GM12878 (cell line): ENCODE measurements at regions not wholly inside any gene's neighbourhood (a gene's known extent, or its start where the extent isn't known, plus 50 kb on each side); places are given as distances from the start of the nearest gene placed in this dataset.

ENCODE experiments used
- ATAC-seq: fragments of 200-7000 bp; cut with Tn5 transposase; 3 replicates; pipeline ENCODE4 v1.9.1; 2020; ENCODE audit warnings: mild to moderate bottlenecking, moderate library complexity
- BruUV-seq: library from RNA; stranded (reverse); fragments of 400-500 nt; replicated peaks from 2 replicates; lab custom pipeline; 2021; lab: Mats Ljungman, UMichigan
- CTCF ChIA-PET: fragments of 300-600 bp; sonication (Branson Sonifier 250); formaldehyde crosslinking; extraction: SDS; loops from one replicate; lab custom pipeline; 2021; ENCODE audit warnings: inconsistent platforms; lab: Yijun Ruan, JAX
- POLR2A ChIA-PET: fragments of 350-600 bp; formaldehyde crosslinking; extraction: SDS; loops from one replicate; lab custom pipeline; 2021; ENCODE audit warnings: inconsistent platforms; lab: Charles Lee
- RAD21 ChIA-PET: fragments of 300-600 bp; sonication (Branson Sonifier 250); formaldehyde crosslinking; loops from one replicate; lab custom pipeline; 2023; ENCODE audit warnings: antibody characterized with exemption; ENCODE audit not compliant: unreplicated experiment; lab: Charles Lee
- SMC1A ChIA-PET: fragments of 300-600 bp; sonication (Branson Sonifier 250); formaldehyde crosslinking; loops from one replicate; lab custom pipeline; 2023; ENCODE audit not compliant: unreplicated experiment, uncharacterized antibody; lab: Charles Lee
- DNase-seq: peaks from one replicate; pipeline ENCODE4 v3.0.0-alpha.2; 2011; ENCODE audit warnings: low read depth, low spot score
- FAIRE-seq: peaks from 3 replicates; lab custom pipeline; 2011; peaks lifted over from hg19 to GRCh38; lab: Jason Lieb, UNC
- H2AFZ ChIP-seq: 2 replicates; pipeline ENCODE4 v1.6.0; 2011; ENCODE audit warnings: low read depth, low read length, control low read depth; ENCODE audit not compliant: control insufficient read depth
- H3K27ac ChIP-seq: 2 replicates; pipeline ENCODE4 v1.5.1; 2011; ENCODE audit warnings: control low read depth; ENCODE audit not compliant: control insufficient read depth, insufficient read depth
- H3K27me3 ChIP-seq, 2 experiments: replicated peaks in 1 of 2; 2 replicates each; pipeline versions ENCODE4 v1.6.0 to v1.6.1; 2011; ENCODE audit warnings: low read length in 1 of 2; ENCODE audit not compliant: control insufficient read depth in 2 of 2, insufficient read depth in 2 of 2
- H3K36me3 ChIP-seq, 2 experiments: 2 replicates each; pipeline ENCODE4 v1.5.1; 2011; ENCODE audit warnings: low read length in 1 of 2; ENCODE audit not compliant: control insufficient read depth in 2 of 2, insufficient read depth in 2 of 2
- H3K4me1 ChIP-seq: 2 replicates; pipeline ENCODE4 v1.6.1; 2011; ENCODE audit warnings: mild to moderate bottlenecking, low read length, moderate library complexity, mixed read lengths; ENCODE audit not compliant: control insufficient read depth, insufficient read depth
- H3K4me2 ChIP-seq: 2 replicates; pipeline ENCODE4 v1.6.0; 2011; ENCODE audit warnings: control low read depth; ENCODE audit not compliant: control insufficient read depth, insufficient read depth
- H3K4me3 ChIP-seq: fragments of 200-600 bp; sonication (generic); 2 replicates; pipeline ENCODE4 v1.5.1; 2016
- H3K79me2 ChIP-seq: 2 replicates; pipeline ENCODE4 v1.6.0; 2011; ENCODE audit warnings: low read length; ENCODE audit not compliant: control insufficient read depth, insufficient read depth
- H3K9ac ChIP-seq: 2 replicates; pipeline ENCODE4 v1.8.0; 2011; ENCODE audit warnings: low read length, control low read depth, mixed read lengths; ENCODE audit not compliant: control insufficient read depth, insufficient read depth
- H3K9me3 ChIP-seq: replicated peaks from 3 replicates; pipeline ENCODE4 v1.5.1; 2011; ENCODE audit warnings: mild to moderate bottlenecking, low read length; ENCODE audit not compliant: control insufficient read depth, insufficient read depth
- H4K20me1 ChIP-seq: 2 replicates; pipeline ENCODE4 v1.6.0; 2011; ENCODE audit not compliant: control insufficient read depth, insufficient read depth
- BMI1 ChIP-seq: fragments of 450-650 bp; IDR thresholded peaks from 2 replicates; pipeline ENCODE4 v1.6.1; 2016; ENCODE audit warnings: mild to moderate bottlenecking, moderate library complexity, borderline replicate concordance
- CBX5 ChIP-seq: sonication (generic); IDR thresholded peaks from 2 replicates; pipeline ENCODE4 v1.6.1; 2016; ENCODE audit warnings: low read depth, moderate library complexity, mild to moderate bottlenecking, inconsistent platforms
- E4F1 ChIP-seq: fragments of 450-650 bp; IDR thresholded peaks from 2 replicates; pipeline ENCODE4 v1.6.1; 2018; ENCODE audit warnings: borderline replicate concordance, mild to moderate bottlenecking; ENCODE audit not compliant: partially characterized antibody
- ELK1 ChIP-seq: IDR thresholded peaks from 2 replicates; pipeline ENCODE4 v1.6.1; 2012; ENCODE audit warnings: low read depth, low read length, improper control_type of control experiment
- MEF2A ChIP-seq: IDR thresholded peaks from 2 replicates; pipeline ENCODE4 v1.6.1; 2011; ENCODE audit warnings: low read depth, mild to moderate bottlenecking, low read length, moderate library complexity; ENCODE audit not compliant: insufficient read depth
- RELA ChIP-seq: fragments of 450-650 bp; IDR thresholded peaks from 2 replicates; pipeline ENCODE4 v1.8.0; 2014; ENCODE audit warnings: borderline replicate concordance; ENCODE audit not compliant: partially characterized antibody
- SPI1 ChIP-seq: IDR thresholded peaks from 2 replicates; pipeline ENCODE4 v1.6.1; 2011; ENCODE audit warnings: low read depth, mild to moderate bottlenecking, low read length, moderate library complexity, borderline replicate concordance; ENCODE audit not compliant: insufficient read depth
- STAT3 ChIP-seq: IDR thresholded peaks from 2 replicates; pipeline ENCODE4 v1.6.1; 2011; ENCODE audit warnings: low read depth, low read length, improper control_type of control experiment
- YBX1 ChIP-seq: fragments of 450-650 bp; IDR thresholded peaks from 2 replicates; pipeline ENCODE4 v1.6.1; 2016; ENCODE audit warnings: antibody characterized with exemption
- YY1 ChIP-seq: IDR thresholded peaks from 2 replicates; pipeline ENCODE4 v1.6.1; 2011; ENCODE audit warnings: low read depth, mild to moderate bottlenecking, low read length
- ZNF274 ChIP-seq: IDR thresholded peaks from one replicate; pipeline ENCODE4 v1.8.0; 2011; ENCODE audit not compliant: insufficient read length, insufficient read depth
- WGBS: methylation state at CpG from one replicate; pipeline ENCODE4 v1.1.6; 2016; ENCODE audit warnings: low lambda C conversion rate; ENCODE audit not compliant: insufficient replicate concordance, insufficient coverage; ENCODE audit errors: missing lambda C conversion rate; 5-methylcytosine and 5-hydroxymethylcytosine counted together
- in situ Hi-C: fragments of 300-500 bp; cut with MboI; formaldehyde crosslinking; loops from 9 replicates; pipeline ENCODE4 v1.14.3; 2018; ENCODE audit warnings: mixed read lengths
- intact Hi-C: fragments of 100-400 bp; cut with micrococcal nuclease; formaldehyde crosslinking; loops from one replicate; pipeline ENCODE4 v1.14.2; 2022; ENCODE audit not compliant: unreplicated experiment

GRCh38 chr6:105832313-105832761, 253.8 kb upstream of the PRDM1 start:
- DNase-seq: no peak
- Histone ChIP-seq H3K4me2 (no peak overlapping the region), H3K27ac (no peak overlapping the region)

GRCh38 chr6:105831311-105832097, 254.6 kb upstream of the PRDM1 start:
- no peaks in the 10 kb centered on the region; a peak in 1 of 4 replicates for H3K27me3 ChIP-seq
- ATAC-seq (no peak), FAIRE-seq (no peak), DNase-seq (no peak)
- no TSS peak for BruUV-seq
- H3K9ac ChIP-seq: no peak overlapping the region
- H3K9me3 ChIP-seq: no peaks in the 10 kb centered on the region
- H3K36me3 ChIP-seq: no peaks in the 10 kb centered on the region
- H3K4me1 ChIP-seq: no peaks in the 10 kb centered on the region
- ChIA-PET RAD21 (no interaction called here), POLR2A (no interaction called here), CTCF (interaction anchor here (1.0 to 1.5 kb wide), 2 partner anchors 347 to 400 kb away, joined by 3 read pairs; no protein-coding TSS in a partner anchor), SMC1A (interaction anchor here (0.8 to 1.5 kb wide), 9 partner anchors 12 to 379 kb away, joined by 3 to 4 read pairs (median 3); partner anchors contain the start of gene PRDM1)
- no peak overlapping the region for H3K27ac ChIP-seq
- no peak for TF ChIP-seq ELK1
- no peak for TF ChIP-seq YY1
- no peak for TF ChIP-seq BMI1
- no peak for TF ChIP-seq SPI1
- no peak for TF ChIP-seq CBX5
- no peak for TF ChIP-seq ZNF274
- no peak for TF ChIP-seq E4F1
- no peak for TF ChIP-seq YBX1
- no peak for TF ChIP-seq RELA
- TF ChIP-seq STAT3: no peak
- in situ Hi-C loops: no loop called here
- no peak overlapping the region for H3K4me3 ChIP-seq
- intact Hi-C loops: no loop called here
- H3K4me2 ChIP-seq: no peak overlapping the region
- no peaks in the 10 kb centered on the region for H4K20me1 ChIP-seq
- WGBS: 50% methylated on average over 5 of the region's 5 CpGs
- no peak overlapping the region for H2AFZ ChIP-seq
- H3K79me2 ChIP-seq: no peaks in the 10 kb centered on the region

More at GRCh38 chr6:105832313-105832761, 253.8 kb upstream of the PRDM1 start:
- H3K27me3 ChIP-seq: no peaks in the 10 kb centered on the region; a peak in 1 of 4 replicates
- H3K4me3 ChIP-seq: no peak overlapping the region
- ATAC-seq: no peak
- ChIA-PET RAD21 (no interaction called here), POLR2A (no interaction called here), SMC1A (interaction anchor here (0.8 to 1.4 kb wide), 7 partner anchors 13 to 380 kb away, joined by 3 to 4 read pairs (median 3); partner anchors contain the start of gene PRDM1), CTCF (interaction anchor here (0.8 to 1.5 kb wide), 3 partner anchors 104 to 401 kb away, joined by 3 read pairs; no protein-coding TSS in a partner anchor)
- 32% methylated on average over 5 of the region's 5 CpGs for WGBS
- no peaks in the 10 kb centered on the region for H4K20me1 ChIP-seq
- H3K9ac ChIP-seq: no peak overlapping the region
- BruUV-seq: no TSS peak
- no peaks in the 10 kb centered on the region for H3K9me3 ChIP-seq
- FAIRE-seq: no peak
- H3K36me3 ChIP-seq: no peaks in the 10 kb centered on the region
- no peak overlapping the region for H2AFZ ChIP-seq
- H3K79me2 ChIP-seq: no peaks in the 10 kb centered on the region
- TF ChIP-seq SPI1 (peak; percentile 15; the same call in 1 of the 2 replicates), YBX1 (no peak), MEF2A (no peak)
- no peaks in the 10 kb centered on the region for H3K4me1 ChIP-seq
- intact Hi-C loops (no loop called here), in situ Hi-C loops (no loop called here)
